HUES6 (cell line): ENCODE measurements at regions not wholly inside any gene's neighbourhood (a gene's known extent, or its start where the extent isn't known, plus 50 kb on each side); places are given as distances from the start of the nearest gene placed in this dataset.
A peak's percentile ranks its signal among the peaks of the same experiment; 100 is the strongest.

Experiments used
- H3K27ac ChIP-seq: 2 replicates; pipeline ENCODE4 v1.7.0; 2013; ENCODE audit warnings: low read depth, mild to moderate bottlenecking, low read length, inconsistent platforms
- H3K27me3 ChIP-seq: 2 replicates; pipeline ENCODE4 v1.6.1; 2013; ENCODE audit warnings: low read length; ENCODE audit not compliant: control insufficient read depth, insufficient read depth
- H3K36me3 ChIP-seq: 2 replicates; pipeline ENCODE4 v1.6.1; 2013; ENCODE audit warnings: low read length; ENCODE audit not compliant: control insufficient read depth, insufficient read depth
- H3K4me1 ChIP-seq: 2 replicates; pipeline ENCODE4 v1.6.1; 2013; ENCODE audit warnings: low read length; ENCODE audit not compliant: control insufficient read depth, insufficient read depth
- H3K4me3 ChIP-seq: 2 replicates; pipeline ENCODE4 v1.5.1; 2013; ENCODE audit warnings: low read depth, low read length
- H3K9ac ChIP-seq: one replicate; pipeline ENCODE4 v1.6.1; 2013; ENCODE audit warnings: mild to moderate bottlenecking, low read length
- H3K9me3 ChIP-seq: 2 replicates; pipeline ENCODE4 v1.6.1; 2013; ENCODE audit warnings: low read depth, low read length; ENCODE audit not compliant: control insufficient read depth, insufficient read depth

DNA sequence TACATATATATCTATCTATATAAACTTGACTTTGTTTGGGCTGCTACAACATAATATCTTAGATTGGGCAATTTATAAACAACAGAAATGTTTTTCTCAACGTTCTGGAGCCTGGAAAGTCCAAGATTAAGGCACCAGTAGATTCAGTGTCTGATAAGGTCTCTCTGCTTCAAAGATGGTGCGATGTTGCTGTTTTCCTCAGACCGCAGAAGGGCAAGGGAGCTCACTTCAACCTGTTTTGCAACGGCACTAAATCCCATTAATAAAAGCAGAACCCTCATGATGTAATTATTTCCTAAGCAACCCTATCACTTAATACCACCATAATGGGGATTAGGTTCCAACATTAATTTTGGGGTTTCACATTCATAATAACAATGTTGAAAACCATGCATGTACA is 1134.8 kb downstream of the NSUN3 start:
- no peak overlapping the region for H3K4me3 ChIP-seq
- H3K4me1 ChIP-seq: no peaks in the 10 kb centered on the region
- H3K36me3 ChIP-seq: no peaks in the 10 kb centered on the region
- H3K9me3 ChIP-seq: no peaks in the 10 kb centered on the region
- no peaks in the 10 kb centered on the region for H3K27me3 ChIP-seq
- H3K27ac ChIP-seq: no peak overlapping the region
- H3K9ac ChIP-seq: no peak overlapping the region

DNA sequence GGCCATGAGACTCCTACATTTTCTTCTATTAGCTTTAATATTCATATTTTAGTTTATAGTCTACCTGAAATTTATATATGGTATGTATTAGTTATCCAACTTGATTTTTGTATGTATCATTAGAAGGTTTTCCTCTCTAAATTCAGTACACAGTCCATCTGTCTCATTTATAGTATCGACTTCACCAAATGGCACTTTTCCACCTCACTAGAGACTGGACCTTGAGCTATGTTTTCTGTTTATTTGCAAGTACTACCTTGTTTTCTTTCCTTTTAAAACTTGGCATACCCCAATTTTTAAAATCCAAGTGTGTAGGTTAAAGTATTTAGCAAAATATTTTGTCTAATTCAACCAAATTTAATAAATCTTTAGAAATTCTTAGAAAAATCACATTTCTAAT is 1137.5 kb downstream of the NSUN3 start:
- Histone ChIP-seq H3K9me3 (no peaks in the 10 kb centered on the region), H3K4me1 (no peaks in the 10 kb centered on the region), H3K27me3 (no peaks in the 10 kb centered on the region), H3K4me3 (no peak overlapping the region), H3K27ac (no peak overlapping the region), H3K9ac (no peak overlapping the region), H3K36me3 (no peaks in the 10 kb centered on the region)

DNA sequence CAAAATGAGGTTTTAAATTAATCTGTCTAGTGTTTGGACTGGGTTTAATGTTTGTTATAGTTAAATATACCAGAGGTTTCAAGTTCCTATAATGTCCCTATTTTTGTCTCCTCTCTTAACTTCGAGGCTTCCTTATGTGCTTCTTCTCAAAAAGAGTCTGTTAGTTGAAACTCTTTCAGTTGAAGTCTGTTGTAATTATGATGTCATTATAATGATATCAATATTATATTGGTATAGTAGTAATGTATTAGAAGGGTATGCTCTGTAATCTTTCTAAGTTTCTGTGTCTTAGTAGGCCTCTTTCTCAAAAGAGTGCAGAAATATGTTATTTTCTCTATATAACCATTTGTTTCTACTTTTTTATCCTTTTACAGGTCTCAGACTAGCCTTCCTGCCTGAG is 1148.0 kb downstream of the NSUN3 start:
- H3K36me3 ChIP-seq: no peaks in the 10 kb centered on the region
- no peak overlapping the region for H3K27ac ChIP-seq
- H3K9ac ChIP-seq: no peak overlapping the region
- H3K4me3 ChIP-seq: no peak overlapping the region
- peaks cover 4% of the 10 kb centered on the region for H3K9me3 ChIP-seq
- H3K27me3 ChIP-seq: no peaks in the 10 kb centered on the region
- H3K4me1 ChIP-seq: peaks cover 4% of the 10 kb centered on the region; the same call in 1 of the 2 replicates

DNA sequence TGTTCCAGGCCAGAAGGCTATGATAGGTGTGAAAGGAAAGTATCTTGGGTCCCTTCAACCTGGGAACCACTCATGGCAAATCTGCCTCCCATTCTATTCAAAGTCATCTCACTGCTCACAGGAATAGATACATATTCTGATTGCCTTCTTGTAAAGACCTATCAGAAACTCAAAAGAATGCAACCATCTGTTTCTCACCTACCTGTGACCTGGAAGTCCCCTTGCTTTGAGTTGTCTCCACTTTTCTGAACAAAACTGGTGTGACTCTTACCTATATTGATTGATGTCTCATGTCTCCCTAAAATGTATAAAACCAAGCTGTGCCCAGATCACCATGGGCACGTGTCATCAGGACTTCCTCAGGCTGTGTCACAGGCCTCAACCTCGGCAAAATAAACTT is 1149.3 kb downstream of the NSUN3 start:
- Histone ChIP-seq H3K9me3 (peaks cover 14% of the 10 kb centered on the region), H3K4me3 (no peak overlapping the region), H3K4me1 (peaks cover 4% of the 10 kb centered on the region; the same call in 1 of the 2 replicates), H3K27ac (no peak overlapping the region), H3K27me3 (no peaks in the 10 kb centered on the region), H3K9ac (no peak overlapping the region), H3K36me3 (no peaks in the 10 kb centered on the region)

DNA sequence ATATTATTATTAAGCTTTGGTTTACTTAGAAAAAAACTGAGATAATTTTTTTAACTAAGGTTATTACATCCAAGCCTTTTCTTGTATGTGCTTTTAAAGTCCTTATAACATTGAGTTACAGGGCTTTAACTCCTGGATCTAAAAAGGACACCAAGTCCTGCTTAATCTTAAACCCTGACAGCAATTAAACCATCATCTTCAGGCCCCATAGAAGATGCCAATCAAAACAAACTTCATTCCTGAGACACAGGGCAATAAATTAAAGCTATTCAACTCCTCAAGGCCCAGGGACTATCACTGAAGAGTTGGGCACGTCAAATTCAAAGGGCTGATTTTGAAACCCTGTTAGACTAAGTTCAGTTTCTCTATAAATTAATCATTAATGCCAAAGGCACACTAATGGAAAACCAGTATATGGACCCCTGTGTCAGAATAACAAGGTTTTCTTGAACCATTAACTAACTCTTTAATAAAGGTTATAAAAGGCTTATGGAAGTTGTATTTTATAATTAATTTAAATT is 1152.6 kb downstream of the NSUN3 start:
- H3K4me3 ChIP-seq: no peak overlapping the region

DNA sequence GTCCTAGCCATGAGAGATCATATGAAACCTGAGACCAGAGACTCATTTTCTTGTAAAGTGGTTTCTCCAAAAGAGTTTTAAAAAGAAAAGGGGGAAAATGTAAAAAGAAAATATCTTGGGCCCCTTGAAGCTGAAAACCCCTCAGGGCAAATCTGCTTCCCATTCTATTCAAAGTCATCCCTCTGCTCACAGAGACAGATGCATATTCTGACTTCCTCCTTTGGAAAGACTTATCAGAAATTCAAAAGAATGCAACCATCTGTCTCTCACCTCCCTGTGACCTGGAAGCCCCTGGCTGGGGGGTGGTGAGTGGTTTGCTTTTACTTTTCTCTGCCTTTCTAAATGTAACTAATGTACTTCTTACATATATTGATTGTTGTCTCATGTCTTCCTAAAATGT is 1154.8 kb downstream of the NSUN3 start:
- Histone ChIP-seq H3K9me3 (peaks cover 19% of the 10 kb centered on the region), H3K27me3 (no peaks in the 10 kb centered on the region), H3K4me1 (peaks cover 4% of the 10 kb centered on the region; the same call in 1 of the 2 replicates), H3K9ac (no peak overlapping the region), H3K27ac (0 out of 2 replicates have a peak overlapping the region, but pooled peaks have one; percentile 33), H3K4me3 (no peak overlapping the region), H3K36me3 (no peaks in the 10 kb centered on the region)

More for the DNA sequence above, 1152.6 kb downstream of the NSUN3 start:
- Histone ChIP-seq H3K9me3 (peaks cover 19% of the 10 kb centered on the region), H3K9ac (no peak overlapping the region), H3K4me1 (peaks cover 4% of the 10 kb centered on the region; the same call in 1 of the 2 replicates), H3K27ac (no peak overlapping the region), H3K27me3 (no peaks in the 10 kb centered on the region), H3K36me3 (no peaks in the 10 kb centered on the region)

DNA sequence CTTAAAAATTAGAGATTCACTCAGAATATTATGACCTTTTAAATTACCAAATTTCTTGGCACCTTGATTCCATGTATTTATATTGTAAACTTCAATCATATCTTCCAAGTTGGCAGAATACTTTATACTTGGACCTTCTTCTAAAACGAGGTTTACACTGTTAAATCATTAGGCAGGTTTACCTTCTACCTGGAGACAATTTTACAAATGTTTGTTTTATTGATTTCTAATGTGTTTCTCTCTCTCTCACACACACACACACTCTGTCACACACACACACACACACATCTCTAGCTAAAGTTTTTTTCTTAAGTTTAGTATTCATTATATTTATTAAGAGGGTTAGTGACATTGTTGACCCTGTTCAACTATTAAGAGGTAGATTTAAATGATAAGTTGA is 1155.6 kb downstream of the NSUN3 start:
- no peak overlapping the region for H3K4me3 ChIP-seq
- H3K9ac ChIP-seq: no peak overlapping the region
- H3K36me3 ChIP-seq: no peaks in the 10 kb centered on the region
- no peaks in the 10 kb centered on the region for H3K27me3 ChIP-seq
- peaks cover 19% of the 10 kb centered on the region for H3K9me3 ChIP-seq
- no peak overlapping the region for H3K27ac ChIP-seq
- no peaks in the 10 kb centered on the region; the same call in 1 of the 2 replicates for H3K4me1 ChIP-seq

DNA sequence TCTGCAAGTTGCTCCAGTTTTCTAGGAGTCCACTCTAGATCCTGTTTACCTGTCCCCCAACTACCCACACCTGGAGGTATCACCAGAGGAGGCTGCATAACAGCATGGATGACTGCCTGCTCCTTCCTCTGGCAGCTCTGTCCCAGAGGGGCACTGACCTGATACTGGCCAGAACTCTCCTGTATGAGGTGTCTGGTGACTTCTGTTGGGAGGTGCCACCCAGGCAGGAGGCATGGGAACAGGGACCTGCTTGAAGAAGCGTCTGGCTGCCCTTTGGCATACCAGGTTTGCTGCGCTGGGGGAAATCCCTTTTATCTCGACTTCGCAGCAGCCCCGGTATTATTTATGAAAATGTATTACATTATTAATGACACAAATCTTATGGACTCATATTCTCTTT is 1163.6 kb downstream of the NSUN3 start:
- no peak overlapping the region for H3K9ac ChIP-seq
- H3K36me3 ChIP-seq: no peaks in the 10 kb centered on the region
- H3K27me3 ChIP-seq: no peaks in the 10 kb centered on the region
- no peak overlapping the region for H3K4me3 ChIP-seq
- H3K4me1 ChIP-seq: no peaks in the 10 kb centered on the region
- no peak overlapping the region for H3K27ac ChIP-seq
- peaks cover 6% of the 10 kb centered on the region; the same call in 1 of the 2 replicates for H3K9me3 ChIP-seq

DNA sequence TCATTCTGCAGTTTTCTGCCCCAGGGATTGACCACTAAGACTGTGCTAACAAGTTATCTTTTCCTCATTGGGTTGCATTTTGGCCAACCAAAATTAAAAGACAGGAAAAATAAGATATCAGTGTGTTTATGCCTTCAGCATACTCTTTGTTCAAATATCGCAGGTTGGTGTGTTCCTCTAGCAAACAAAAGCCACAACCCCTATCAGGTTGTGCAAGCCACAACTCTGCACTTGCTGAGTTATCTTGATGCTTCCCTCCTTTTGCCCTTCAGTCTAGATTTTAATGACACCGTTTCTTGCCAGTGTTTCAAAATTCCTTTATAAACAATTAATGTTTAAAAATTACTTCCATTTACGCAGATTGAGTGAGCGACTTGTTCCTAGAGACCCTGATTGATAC is 1164.2 kb downstream of the NSUN3 start:
- H3K36me3 ChIP-seq: no peaks in the 10 kb centered on the region
- H3K4me1 ChIP-seq: no peaks in the 10 kb centered on the region
- no peaks in the 10 kb centered on the region for H3K27me3 ChIP-seq
- H3K9ac ChIP-seq: no peak overlapping the region
- H3K9me3 ChIP-seq: peaks cover 6% of the 10 kb centered on the region; the same call in 1 of the 2 replicates
- no peak overlapping the region for H3K27ac ChIP-seq
- no peak overlapping the region for H3K4me3 ChIP-seq

DNA sequence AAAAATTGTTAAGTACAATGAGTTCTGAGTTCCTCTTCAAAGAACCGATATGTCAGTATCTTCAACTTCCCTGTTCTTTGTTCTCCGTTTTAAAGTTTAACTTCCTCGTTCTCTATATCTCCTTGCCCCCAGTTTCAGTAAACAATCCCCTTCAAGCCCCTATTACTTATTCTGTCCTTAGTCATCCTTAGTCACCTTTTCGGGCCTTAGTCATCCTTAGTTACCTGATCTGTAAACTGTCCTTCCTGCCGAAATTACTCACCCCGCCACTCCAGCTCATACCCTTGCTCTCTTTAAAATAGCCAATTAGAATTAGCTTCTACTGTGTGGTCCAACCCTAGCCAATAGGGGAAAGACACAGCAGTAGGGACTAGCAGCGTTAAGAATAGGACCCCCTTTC is 1165.6 kb downstream of the NSUN3 start:
- no peak overlapping the region for H3K27ac ChIP-seq
- peaks cover 6% of the 10 kb centered on the region; the same call in 1 of the 2 replicates for H3K9me3 ChIP-seq
- H3K9ac ChIP-seq: no peak overlapping the region
- H3K4me3 ChIP-seq: no peak overlapping the region
- H3K27me3 ChIP-seq: no peaks in the 10 kb centered on the region
- no peaks in the 10 kb centered on the region for H3K4me1 ChIP-seq
- H3K36me3 ChIP-seq: no peaks in the 10 kb centered on the region

DNA sequence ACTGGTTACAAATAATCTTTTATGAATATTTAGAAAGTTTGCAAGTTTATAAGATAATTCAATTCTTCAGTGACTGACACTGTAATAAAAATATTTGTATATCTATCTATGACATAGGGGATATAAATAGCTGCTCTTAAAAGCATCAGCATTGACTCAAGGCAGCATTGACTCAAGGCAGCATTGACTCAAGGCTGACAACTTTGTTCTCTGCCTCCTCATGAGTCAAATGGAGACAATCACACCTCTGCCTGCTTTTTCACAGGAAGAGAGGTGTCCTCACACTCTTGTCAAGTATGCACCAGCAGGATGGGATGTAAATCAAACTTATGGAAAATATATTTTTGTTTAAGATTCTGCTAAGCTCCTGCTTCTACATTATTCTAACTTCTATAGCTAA is 1173.1 kb downstream of the NSUN3 start:
- H3K9ac ChIP-seq: no peak overlapping the region
- no peaks in the 10 kb centered on the region for H3K9me3 ChIP-seq
- no peaks in the 10 kb centered on the region for H3K4me1 ChIP-seq
- H3K4me3 ChIP-seq: no peak overlapping the region
- no peaks in the 10 kb centered on the region for H3K27me3 ChIP-seq
- no peak overlapping the region for H3K27ac ChIP-seq
- no peaks in the 10 kb centered on the region for H3K36me3 ChIP-seq

DNA sequence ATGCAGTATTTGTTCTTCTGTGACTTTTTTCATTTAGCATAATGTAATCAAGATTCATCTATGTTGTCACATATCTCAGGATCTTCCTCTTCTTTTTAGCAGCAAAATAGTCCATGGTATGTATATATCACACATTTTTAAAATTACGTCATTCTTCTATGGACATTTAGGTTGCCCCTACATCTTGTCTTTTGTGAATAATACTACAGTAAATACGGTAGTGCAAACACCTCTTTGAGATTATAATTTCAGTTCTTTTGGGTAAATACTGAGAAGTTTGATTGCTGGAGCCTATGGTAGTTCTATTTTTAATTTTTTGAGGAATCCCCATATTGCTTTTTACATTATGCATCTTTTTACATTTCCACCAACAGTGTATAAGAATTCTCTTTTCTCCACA is 1174.9 kb downstream of the NSUN3 start:
- H3K9me3 ChIP-seq: no peaks in the 10 kb centered on the region
- no peak overlapping the region for H3K9ac ChIP-seq
- H3K36me3 ChIP-seq: no peaks in the 10 kb centered on the region
- H3K27me3 ChIP-seq: no peaks in the 10 kb centered on the region
- H3K4me3 ChIP-seq: no peak overlapping the region
- no peaks in the 10 kb centered on the region for H3K4me1 ChIP-seq
- no peak overlapping the region for H3K27ac ChIP-seq
